A172 (cell line): ENCODE measurements at regions not wholly inside any gene's neighbourhood (a gene's known extent, or its start where the extent isn't known, plus 50 kb on each side); places are given as distances from the start of the nearest gene placed in this dataset.
"Not testable (repeated sequence)": the region's sequence is repeated elsewhere in the genome, so short reads cannot be mapped to it uniquely, and the experiment has no call there.

ENCODE experiments used
- DNase-seq: peaks from one replicate; pipeline ENCODE4 v3.0.0-alpha.2; 2015; ENCODE audit warnings: low spot score

GRCh38 chr16:62404842-62405611 lies 368.8 kb upstream of the CDH8 start:
- no peak for DNase-seq

DNA sequence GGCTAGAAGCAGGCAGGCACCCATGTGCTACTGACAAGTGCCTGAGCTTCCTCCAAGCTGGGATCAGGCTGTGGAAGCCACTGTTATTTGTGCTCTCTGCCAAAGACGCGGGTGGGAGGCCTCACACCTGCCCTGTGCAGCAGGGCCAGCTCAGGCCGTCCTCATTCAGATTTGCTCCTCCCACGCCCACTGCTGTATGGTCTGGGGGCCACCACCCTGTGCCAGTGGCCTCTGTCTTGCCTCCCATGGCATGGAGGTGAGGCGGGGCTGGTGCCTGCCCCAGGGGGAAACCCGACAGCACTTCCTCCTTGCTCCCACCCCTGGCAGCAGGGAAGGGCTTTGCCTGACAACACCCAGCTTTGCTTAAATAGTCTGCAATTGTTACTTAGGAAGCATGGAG lies 356.5 kb upstream of the CDH8 start:
- DNase-seq: no peak

DNA sequence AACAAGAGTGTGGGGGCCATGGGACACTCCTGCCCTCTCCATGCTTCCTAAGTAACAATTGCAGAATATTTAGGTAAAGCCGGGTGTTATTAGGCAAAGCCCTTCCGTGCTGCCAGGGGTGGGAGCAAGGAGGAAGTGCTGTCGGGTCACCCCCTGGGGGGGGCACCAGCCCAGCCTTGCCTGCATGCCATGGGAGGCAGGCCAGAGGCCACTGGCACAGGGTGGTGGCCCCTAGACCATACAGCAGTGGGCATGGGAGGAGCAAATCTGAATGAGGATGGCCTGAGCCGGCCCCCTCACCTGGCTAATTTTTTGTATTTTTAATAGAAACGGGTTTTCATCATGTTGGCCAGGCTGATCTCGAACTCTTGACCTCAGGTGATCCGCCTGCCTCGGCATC lies 355.7 kb upstream of the CDH8 start:
- DNase-seq: no peak

GRCh38 chr16:62391134-62391533 lies 354.9 kb upstream of the CDH8 start:
- no peak for DNase-seq

- no peak for DNase-seq
These were observed 354.0 kb upstream of the CDH8 start for GRCh38 chr16:62390214-62390613.

DNA sequence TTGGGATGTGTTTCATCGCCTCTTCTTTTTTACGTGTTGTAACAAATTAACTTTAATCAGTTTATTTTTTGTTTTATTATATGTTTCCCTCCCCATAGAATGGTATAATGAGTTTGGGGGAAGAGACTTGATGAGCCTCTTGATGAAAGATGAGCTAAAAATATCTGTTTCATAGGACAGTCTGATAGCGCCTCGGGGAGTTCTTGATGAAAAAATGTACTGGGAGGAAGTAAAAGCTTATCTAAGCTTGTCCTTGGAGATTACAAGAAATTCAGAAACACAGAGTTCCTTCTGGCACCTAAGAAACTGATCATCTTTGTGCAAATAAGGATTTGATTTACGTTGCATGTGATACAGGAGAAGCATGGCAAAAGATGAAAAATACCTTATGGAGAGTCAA lies 350.2 kb upstream of the CDH8 start:
- no peak for DNase-seq

DNA sequence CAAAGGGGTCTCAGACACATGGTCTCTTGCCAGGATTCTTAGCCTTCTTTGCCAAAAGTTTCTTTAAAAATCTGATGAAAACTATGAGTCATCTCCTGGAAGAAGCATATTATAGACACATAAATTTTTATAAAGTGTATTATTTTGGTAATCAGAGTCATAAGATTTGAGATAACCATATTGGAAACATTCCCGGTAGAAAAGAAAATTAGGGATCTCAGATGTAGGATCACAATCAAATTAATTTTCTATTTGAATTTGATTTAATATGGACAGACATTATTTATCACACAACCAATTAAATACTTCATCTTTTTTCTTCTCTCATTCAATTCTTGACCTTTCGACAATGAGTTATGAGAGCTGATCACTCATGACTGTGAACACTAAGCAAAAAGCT lies 347.7 kb upstream of the CDH8 start:
- DNase-seq: no peak

DNA sequence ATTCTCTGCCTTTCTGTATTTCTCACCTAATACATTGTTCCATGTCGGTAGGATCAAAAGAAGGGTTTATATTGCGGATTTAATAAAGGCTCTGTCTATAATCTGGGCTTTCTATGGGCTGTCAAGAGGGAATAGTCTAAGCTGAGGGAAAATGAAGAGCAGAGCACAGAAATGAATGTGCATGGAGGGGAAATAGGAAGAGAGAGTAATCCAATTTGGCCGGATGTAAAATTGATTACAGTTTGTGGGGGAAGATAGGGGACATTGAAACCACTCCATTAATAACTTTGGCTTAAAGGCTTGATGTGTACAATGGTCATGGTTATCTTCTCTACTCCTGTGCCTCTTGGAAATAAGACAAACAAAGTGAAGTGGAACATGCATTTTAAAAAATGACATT lies 334.2 kb upstream of the CDH8 start:
- DNase-seq: no peak

DNA sequence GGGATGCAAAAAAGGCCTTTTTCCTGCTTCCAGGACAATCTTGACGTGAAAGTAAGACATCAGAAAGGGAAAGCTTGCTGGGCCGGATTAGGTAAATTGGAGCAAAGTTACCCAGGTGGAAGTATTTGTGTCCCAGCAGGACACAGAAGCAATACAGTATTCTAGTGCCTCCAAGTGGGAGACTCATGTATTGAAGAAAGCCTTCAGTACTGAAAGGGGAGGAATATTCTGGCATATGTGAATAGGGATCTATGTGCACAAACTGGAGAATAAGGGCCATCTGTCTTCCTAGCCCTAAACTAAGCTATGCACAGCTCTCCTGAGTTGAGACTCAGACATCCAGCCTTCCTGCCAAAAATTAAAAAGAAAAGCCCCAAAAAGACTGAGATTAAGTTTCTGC lies 327.3 kb upstream of the CDH8 start:
- no peak for DNase-seq

- no peak for DNase-seq
These were observed 317.1 kb upstream of the CDH8 start for GRCh38 chr16:62353355-62353754.

GRCh38 chr16:62342216-62342615 lies 306.0 kb upstream of the CDH8 start:
- no peak for DNase-seq

- no peak for DNase-seq
These were observed 299.1 kb upstream of the CDH8 start for GRCh38 chr16:62335356-62335755.

GRCh38 chr16:62321606-62322005 lies 285.4 kb upstream of the CDH8 start:
- DNase-seq: no peak

DNA sequence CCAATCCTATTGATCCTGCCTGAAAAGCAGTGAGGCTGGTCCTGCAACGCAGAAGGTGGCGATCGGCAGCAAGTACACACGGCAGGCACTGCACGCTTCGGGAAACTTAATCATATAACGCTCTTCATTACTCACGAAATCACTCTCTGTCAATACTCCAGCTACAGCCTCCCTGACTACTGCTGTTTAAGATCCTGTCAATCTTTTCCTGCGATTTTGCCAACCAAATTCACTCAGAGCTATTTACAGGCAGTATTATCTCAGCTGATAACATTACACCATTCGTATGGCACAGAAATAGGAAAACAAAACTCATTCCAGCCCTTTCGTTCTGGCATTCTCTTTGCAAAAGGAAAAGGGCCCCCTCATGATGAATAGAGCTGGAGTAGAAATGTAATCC lies 262.4 kb upstream of the CDH8 start:
- DNase-seq: no peak

DNA sequence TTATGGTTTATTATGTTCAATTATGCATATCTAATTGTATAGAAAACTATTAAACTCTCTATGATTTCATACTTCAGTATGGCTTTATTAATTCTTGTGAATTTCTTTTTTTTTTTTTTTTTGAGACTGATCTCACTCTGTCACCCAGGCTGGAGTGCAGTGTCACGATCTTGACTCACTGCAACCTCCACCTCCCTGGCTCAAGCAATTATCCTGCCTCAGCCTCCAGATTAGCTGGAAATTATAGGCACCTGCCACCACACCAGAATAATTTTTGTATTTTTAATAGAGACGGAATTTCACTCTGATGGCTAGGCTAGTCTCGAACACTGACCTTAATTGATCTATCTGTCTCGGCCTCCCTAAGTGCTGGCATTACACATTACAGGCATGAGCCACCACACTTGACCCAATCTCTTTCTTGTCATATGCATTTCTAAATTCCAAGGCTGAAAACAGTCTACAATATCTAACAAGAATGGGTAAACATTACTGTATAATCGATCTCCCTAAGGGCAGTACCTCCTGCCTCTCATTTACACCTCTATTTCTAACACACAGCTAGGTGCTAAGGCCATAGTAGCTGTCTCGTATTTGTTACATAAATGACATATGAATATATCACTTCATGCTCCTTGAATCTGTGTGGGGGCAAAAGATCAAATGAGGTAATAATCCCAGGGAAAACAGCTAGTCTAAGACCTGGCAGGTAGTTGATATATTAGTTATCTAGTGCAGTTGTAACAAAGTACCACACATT lies 258.2 kb upstream of the CDH8 start:
- no peak for DNase-seq

GRCh38 chr16:62288990-62289629 lies 252.9 kb upstream of the CDH8 start:
- no peak for DNase-seq

DNA sequence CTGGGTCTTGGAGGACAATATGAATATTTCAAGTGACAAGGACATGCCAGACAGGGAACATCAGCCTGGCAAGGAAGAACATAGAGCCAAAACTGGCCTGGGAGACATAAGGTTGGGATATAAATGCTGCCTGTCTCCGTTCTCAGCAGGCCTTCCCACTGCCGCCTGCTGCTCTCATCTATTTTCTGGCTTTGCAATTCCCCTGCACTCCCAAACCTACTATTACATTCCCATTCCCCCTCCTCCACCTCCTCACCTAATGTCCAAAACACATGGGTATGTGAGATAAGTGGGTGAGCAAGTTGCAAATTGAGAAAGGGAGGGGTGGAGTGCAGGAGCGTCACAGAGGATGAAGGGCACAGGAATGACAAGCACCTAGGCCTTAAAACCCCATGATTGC lies 244.3 kb upstream of the CDH8 start:
- no peak for DNase-seq

DNA sequence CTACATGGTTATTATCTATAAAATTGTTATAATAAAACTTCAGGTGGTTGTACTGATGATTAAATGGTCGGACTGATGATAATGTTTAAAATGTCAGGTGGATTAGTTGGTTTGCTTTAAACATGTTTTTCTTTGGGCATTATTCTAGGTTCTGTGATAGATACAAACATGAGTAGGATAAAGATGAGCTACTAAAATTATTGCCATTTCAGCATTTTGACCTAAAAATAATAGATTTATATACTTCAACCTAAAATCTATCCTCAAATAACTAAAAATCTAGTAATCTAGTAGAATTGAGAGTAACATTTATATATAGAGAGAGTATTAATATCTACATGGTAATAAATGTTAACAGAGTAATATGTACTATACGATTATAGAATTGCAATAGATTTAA lies 241.7 kb upstream of the CDH8 start:
- DNase-seq: no peak

DNA sequence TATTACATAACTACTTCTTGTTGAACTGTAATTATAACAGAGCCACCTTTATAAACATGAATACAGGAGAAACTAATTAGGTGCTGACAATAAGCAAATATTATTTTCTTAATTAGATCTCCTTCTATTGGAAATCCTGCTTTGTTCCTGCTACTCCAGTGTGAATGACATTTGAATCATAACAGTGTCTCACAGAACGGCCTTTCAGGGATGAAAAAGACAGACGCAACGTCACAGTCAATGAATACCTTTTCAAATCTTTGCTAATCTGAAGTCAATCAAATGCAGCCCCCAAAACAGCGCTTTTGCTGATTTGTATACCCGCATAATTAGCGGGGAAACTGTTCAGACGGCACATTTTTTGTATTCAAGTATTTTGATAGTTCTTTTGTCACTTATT lies 240.4 kb upstream of the CDH8 start:
- DNase-seq: no peak

- no peak for DNase-seq
These were observed 235.8 kb upstream of the CDH8 start for GRCh38 chr16:62272035-62272434.

- no peak for DNase-seq
These were observed 225.5 kb upstream of the CDH8 start for GRCh38 chr16:62261760-62262159.

- not testable (repeated sequence) for DNase-seq
These were observed 222.7 kb upstream of the CDH8 start for GRCh38 chr16:62258931-62259435.

- no peak for DNase-seq
These were observed 220.2 kb upstream of the CDH8 start for GRCh38 chr16:62256406-62256805.
